Erythroblast (primary cell): ENCODE measurements at regions not wholly inside any gene's neighbourhood (a gene's known extent, or its start where the extent isn't known, plus 50 kb on each side); places are given as distances from the start of the nearest gene placed in this dataset.

Experiments
- GATA1 ChIP-seq: IDR thresholded peaks from 2 replicates; pipeline ENCODE4 v1.6.1; 2011; ENCODE audit warnings: low read depth, mild to moderate bottlenecking, control low read depth, low read length, moderate library complexity
- POLR2A ChIP-seq: IDR thresholded peaks from 2 replicates; pipeline ENCODE4 v1.6.1; 2011; ENCODE audit warnings: mild to moderate bottlenecking, low read length

GRCh38 chr10:29841724-29842649 lies 207.2 kb upstream of the SVIL start:
- TF ChIP-seq POLR2A, result no peak
- no peak for TF ChIP-seq GATA1
